HL-60 (cell line): ENCODE measurements at regions not wholly inside any gene's neighbourhood (a gene's known extent, or its start where the extent isn't known, plus 50 kb on each side); places are given as distances from the start of the nearest gene placed in this dataset.

Experiments
- DNase-seq, 2 experiments: peaks; one replicate each; pipeline ENCODE4 v3.0.0-alpha.2; 2010 to 2020; ENCODE audit warnings: low read depth in 1 of 2, low spot score in 1 of 2
- H3K27ac ChIP-seq: fragments of 250-450 bp; sonication (Bioruptor Pico); replicated peaks from 2 replicates; pipeline ENCODE4 v1.5.1; 2020; ENCODE audit warnings: mild to moderate bottlenecking, moderate library complexity
- H3K27me3 ChIP-seq: fragments of 250-450 bp; sonication (Bioruptor Pico); 2 replicates; pipeline ENCODE4 v1.5.1; 2021; ENCODE audit warnings: mild to moderate bottlenecking, moderate library complexity; ENCODE audit not compliant: insufficient read depth, poor library complexity, severe bottlenecking
- H3K4me3 ChIP-seq: replicated peaks from 2 replicates; pipeline ENCODE4 v1.5.1; 2011; ENCODE audit warnings: mild to moderate bottlenecking, control low read depth, low read length; ENCODE audit not compliant: insufficient read depth
- GABPA ChIP-seq: IDR thresholded peaks from 2 replicates; pipeline ENCODE4 v1.6.1; 2012; ENCODE audit warnings: low read depth
- POLR2AphosphoS5 ChIP-seq: IDR thresholded peaks from 2 replicates; pipeline ENCODE4 v1.6.1; 2012; ENCODE audit warnings: low read depth
- SPI1 ChIP-seq: IDR thresholded peaks from 2 replicates; pipeline ENCODE4 v1.6.1; 2012; ENCODE audit warnings: low read depth, mild to moderate bottlenecking, borderline replicate concordance
- TF ChIP-seq, protein P1 (sequence below): IDR thresholded peaks from 2 replicates; pipeline ENCODE4 v1.6.1; 2012; ENCODE audit warnings: low read depth; ENCODE audit not compliant: insufficient replicate concordance
- TF ChIP-seq, protein P2 (sequence below): IDR thresholded peaks from one replicate; pipeline ENCODE4 v1.5.1; 2011; ENCODE audit warnings: low read length, control low read depth, inconsistent platforms; ENCODE audit not compliant: insufficient read depth

DNA sequence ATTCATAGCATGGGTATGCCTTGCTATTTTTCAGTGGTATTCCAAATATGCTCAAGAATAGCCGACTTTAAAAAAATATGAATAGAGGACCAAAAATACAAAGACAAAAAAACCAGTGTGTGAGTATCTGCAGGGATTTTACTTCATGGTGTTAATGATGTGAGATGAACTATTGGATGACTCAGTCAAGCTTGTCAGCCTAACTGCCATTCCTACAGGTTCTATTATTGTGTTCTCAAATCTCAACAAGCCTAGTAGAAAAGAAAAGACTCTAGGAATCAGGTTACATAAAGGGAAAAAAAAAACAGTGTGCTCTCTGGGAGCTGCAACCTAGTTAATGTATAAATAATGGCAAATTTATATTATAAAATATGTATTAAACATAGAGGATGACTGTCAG, 588.4 kb upstream of the BTBD3 start:
- Histone ChIP-seq H3K27ac (no peak overlapping the region), H3K27me3 (no peaks in the 10 kb centered on the region), H3K4me3 (no peak overlapping the region)
- no peak for DNase-seq
- no peak for TF ChIP-seq SPI1

DNA sequence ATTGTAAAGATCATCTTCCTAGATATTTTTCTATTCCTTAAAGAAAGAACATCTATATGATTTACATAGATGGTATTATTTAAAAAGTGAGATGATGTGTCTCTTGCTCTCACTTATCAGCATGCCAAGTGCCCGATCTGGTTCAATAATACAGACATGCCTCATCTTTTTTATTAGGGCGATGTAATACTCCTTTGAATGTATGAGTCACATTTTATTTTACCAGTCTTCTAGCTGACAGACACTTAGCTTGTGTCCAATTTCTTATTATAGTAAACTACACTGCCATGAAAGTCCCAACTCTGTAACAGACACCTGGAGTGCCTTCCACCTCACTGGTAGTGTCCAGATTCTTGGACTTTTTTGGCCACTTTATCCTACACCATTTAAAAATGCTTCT, 586.6 kb upstream of the BTBD3 start:
- H3K4me3 ChIP-seq: no peak overlapping the region
- DNase-seq: no peak
- TF ChIP-seq GABPA: no peak
- TF ChIP-seq, protein P1, sequence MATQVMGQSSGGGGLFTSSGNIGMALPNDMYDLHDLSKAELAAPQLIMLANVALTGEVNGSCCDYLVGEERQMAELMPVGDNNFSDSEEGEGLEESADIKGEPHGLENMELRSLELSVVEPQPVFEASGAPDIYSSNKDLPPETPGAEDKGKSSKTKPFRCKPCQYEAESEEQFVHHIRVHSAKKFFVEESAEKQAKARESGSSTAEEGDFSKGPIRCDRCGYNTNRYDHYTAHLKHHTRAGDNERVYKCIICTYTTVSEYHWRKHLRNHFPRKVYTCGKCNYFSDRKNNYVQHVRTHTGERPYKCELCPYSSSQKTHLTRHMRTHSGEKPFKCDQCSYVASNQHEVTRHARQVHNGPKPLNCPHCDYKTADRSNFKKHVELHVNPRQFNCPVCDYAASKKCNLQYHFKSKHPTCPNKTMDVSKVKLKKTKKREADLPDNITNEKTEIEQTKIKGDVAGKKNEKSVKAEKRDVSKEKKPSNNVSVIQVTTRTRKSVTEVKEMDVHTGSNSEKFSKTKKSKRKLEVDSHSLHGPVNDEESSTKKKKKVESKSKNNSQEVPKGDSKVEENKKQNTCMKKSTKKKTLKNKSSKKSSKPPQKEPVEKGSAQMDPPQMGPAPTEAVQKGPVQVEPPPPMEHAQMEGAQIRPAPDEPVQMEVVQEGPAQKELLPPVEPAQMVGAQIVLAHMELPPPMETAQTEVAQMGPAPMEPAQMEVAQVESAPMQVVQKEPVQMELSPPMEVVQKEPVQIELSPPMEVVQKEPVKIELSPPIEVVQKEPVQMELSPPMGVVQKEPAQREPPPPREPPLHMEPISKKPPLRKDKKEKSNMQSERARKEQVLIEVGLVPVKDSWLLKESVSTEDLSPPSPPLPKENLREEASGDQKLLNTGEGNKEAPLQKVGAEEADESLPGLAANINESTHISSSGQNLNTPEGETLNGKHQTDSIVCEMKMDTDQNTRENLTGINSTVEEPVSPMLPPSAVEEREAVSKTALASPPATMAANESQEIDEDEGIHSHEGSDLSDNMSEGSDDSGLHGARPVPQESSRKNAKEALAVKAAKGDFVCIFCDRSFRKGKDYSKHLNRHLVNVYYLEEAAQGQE: no peak
- TF ChIP-seq POLR2AphosphoS5: no peak
- TF ChIP-seq SPI1: no peak
- TF ChIP-seq, protein P2, sequence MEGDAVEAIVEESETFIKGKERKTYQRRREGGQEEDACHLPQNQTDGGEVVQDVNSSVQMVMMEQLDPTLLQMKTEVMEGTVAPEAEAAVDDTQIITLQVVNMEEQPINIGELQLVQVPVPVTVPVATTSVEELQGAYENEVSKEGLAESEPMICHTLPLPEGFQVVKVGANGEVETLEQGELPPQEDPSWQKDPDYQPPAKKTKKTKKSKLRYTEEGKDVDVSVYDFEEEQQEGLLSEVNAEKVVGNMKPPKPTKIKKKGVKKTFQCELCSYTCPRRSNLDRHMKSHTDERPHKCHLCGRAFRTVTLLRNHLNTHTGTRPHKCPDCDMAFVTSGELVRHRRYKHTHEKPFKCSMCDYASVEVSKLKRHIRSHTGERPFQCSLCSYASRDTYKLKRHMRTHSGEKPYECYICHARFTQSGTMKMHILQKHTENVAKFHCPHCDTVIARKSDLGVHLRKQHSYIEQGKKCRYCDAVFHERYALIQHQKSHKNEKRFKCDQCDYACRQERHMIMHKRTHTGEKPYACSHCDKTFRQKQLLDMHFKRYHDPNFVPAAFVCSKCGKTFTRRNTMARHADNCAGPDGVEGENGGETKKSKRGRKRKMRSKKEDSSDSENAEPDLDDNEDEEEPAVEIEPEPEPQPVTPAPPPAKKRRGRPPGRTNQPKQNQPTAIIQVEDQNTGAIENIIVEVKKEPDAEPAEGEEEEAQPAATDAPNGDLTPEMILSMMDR: no peak
- no peak overlapping the region for H3K27ac ChIP-seq
- no peaks in the 10 kb centered on the region for H3K27me3 ChIP-seq

DNA sequence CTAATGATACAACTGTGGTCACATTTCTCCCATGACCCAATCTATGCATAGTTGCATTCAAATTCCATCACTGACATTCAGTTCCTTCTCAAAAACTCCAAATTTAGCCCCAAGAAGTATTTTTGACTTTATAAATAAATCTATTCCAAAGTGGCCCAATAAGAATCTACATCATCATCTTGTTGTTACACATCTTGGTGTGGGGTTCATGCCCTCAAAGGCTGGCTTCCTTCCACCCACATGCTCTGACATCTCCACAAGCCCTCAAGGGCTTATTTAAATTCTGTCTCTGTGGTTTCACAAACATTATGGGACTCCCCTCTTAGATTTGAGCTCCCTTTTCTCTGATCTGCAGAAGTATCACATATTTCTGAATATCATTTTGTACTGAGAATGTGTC, 585.3 kb upstream of the BTBD3 start:
- TF ChIP-seq POLR2AphosphoS5 (no peak), SPI1 (no peak), GABPA (no peak)
- TF ChIP-seq, protein P2: no peak
- TF ChIP-seq, protein P1: no peak
- no peak for DNase-seq
- Histone ChIP-seq H3K27ac (no peak overlapping the region), H3K27me3 (no peaks in the 10 kb centered on the region), H3K4me3 (no peak overlapping the region)

DNA sequence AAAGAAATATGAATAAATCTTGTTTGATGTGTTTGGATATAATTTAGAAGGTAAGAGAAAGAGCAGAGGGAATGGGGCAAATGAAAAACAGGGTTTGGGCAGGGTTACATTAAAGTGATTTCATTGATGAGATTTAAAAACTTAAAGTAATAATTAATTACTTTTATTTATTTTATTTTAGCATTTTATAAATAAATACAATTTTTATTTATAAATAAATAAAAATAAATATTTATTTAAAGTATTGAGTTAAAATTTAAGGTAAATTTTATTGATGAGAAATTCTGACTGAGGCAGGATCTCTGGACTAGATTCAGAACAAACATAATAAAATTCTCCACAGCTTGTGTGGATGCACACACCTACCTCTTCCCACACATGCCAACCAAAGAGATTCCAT, 584.1 kb upstream of the BTBD3 start:
- TF ChIP-seq, protein P1: no peak
- TF ChIP-seq SPI1 (no peak), POLR2AphosphoS5 (no peak), GABPA (no peak)
- TF ChIP-seq, protein P2: no peak
- DNase-seq: no peak
- no peak overlapping the region for H3K27ac ChIP-seq

More for the DNA sequence above, 584.1 kb upstream of the BTBD3 start:
- Histone ChIP-seq H3K27me3 (no peaks in the 10 kb centered on the region), H3K4me3 (no peak overlapping the region)
